HG03175 (cell line): ENCODE measurements at regions not wholly inside any gene's neighbourhood (a gene's known extent, or its start where the extent isn't known, plus 50 kb on each side); places are given as distances from the start of the nearest gene placed in this dataset.
A peak's percentile ranks its signal among the peaks of the same experiment; 100 is the strongest.
"Not testable (repeated sequence)": the region's sequence is repeated elsewhere in the genome, so short reads cannot be mapped to it uniquely, and the experiment has no call there.

Experiments
- ATAC-seq: cut with Tn5 transposase; IDR thresholded peaks from one replicate; pipeline ENCODE4 v1.9.1; 2021; ENCODE audit warnings: mild to moderate bottlenecking, moderate library complexity; ENCODE audit not compliant: unreplicated experiment

- ATAC-seq, result no peak
These were observed 173.5 kb downstream of the LMBRD1 start for GRCh38 chr6:69623357-69623756.

DNA sequence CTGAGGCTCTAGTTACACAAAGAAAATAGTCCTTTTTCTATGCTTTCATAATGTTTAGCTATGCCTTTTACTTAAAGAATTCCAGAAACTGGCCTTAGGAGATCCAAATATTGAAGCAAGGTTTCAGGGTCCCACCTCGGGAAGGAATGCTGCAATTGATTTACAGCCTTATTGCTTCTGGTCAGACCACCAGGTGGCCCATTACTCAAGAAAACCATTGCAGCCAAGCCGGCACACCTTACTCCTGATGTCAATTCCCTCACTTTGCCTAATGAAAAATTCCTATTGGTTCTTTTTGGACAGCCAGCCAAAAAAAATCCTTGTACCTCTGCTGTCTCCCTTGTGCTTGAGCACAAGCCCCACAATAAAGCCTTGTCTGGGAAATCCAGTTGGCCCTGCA lies 173.9 kb downstream of the LMBRD1 start:
- ATAC-seq, result no peak

- no peak for ATAC-seq
These were observed 174.6 kb downstream of the LMBRD1 start for GRCh38 chr6:69622230-69622629.

GRCh38 chr6:69617163-69617562 lies 179.6 kb downstream of the LMBRD1 start:
- ATAC-seq, result no peak

- no peak for ATAC-seq
These were observed 186.9 kb downstream of the LMBRD1 start for GRCh38 chr6:69609836-69610472.

DNA sequence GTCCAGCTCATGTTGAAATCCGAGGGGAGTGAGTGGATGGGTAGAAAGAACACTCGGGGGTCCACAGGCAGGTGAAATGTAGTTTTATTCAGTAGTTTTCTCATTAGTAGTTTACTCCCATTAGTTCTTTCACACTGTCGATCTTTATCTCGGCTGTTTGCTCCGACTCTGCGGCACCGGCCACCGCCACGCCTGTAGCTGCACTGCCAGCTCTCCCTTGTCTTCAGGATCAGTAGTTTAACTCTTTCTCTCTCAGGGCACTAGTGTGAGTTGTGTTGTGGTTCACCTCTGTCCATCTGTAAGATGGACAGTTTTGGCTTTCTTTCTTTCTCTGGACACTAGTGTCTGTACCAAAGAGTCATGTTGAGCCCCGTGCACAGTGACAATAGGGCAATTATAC lies 195.7 kb downstream of the LMBRD1 start:
- no peak for ATAC-seq

- ATAC-seq, result no peak
These were observed 202.4 kb downstream of the LMBRD1 start for GRCh38 chr6:69594405-69594804.

- ATAC-seq, result no peak
These were observed 203.1 kb downstream of the LMBRD1 start for GRCh38 chr6:69593706-69594105.

DNA sequence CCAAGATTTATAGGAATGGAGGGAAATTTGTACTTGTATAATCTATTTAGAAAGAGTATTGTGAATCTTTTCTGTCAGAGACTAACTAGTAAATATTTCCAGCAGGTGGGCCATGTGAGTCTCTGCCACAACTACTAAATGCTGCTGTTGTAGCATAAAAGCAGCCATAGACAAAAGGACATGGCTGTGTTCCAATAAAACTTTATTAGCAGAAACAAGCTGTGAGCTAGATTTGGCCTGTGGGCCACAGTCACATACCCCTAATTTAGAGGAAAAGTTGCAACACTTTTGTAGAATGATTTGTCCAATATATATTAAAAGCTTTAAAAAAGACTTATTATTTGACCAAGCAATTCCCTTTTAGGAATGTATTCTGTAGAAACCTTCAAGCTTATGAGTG lies 207.2 kb downstream of the LMBRD1 start:
- ATAC-seq, result no peak

- peak; percentile 90 for ATAC-seq
These were observed 211.7 kb downstream of the LMBRD1 start for GRCh38 chr6:69584913-69585729.

DNA sequence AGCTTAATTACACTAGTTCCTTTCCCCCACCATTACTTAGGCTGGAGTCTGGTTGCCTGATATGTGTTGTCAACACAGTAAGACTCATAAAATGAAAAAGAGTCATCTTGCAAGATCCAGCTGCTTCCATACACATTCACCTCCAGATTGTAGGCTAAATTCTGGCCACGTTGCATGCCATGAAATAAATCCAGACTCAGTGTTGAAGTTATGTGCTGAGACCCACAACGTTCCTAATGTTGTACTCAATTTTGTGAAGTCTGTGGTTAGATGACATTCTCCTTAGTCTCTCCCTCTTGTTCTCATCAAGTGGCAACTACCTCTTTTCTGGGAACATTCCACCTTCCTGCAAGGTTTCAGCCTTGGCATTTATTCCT lies 212.3 kb downstream of the LMBRD1 start:
- no peak for ATAC-seq

DNA sequence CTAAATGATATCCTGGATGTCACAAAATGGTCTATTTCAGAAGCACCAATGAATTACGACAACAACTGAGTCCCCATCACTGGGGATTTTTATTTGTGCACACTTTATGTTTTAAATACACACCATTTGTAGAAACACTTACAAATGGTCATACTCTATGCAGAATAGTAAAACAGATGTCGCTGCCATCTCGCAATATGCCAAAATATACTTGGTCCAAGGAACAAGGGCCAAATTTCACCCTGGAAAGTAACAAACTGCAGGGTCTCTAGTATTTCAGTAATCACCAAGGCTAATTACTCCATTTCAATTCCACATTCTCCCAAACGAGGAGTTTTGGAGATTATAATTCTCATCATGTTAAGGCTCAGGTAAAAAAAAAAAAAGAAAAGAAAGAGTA lies 215.2 kb downstream of the LMBRD1 start:
- no peak for ATAC-seq

- no peak for ATAC-seq
These were observed 216.1 kb downstream of the LMBRD1 start for GRCh38 chr6:69580706-69581105.

- ATAC-seq, result no peak
These were observed 218.4 kb downstream of the LMBRD1 start for GRCh38 chr6:69578361-69578890.

- no peak for ATAC-seq
These were observed 225.6 kb downstream of the LMBRD1 start for GRCh38 chr6:69571234-69571633.

- ATAC-seq, result no peak
These were observed 226.7 kb downstream of the LMBRD1 start for GRCh38 chr6:69570106-69570505.

DNA sequence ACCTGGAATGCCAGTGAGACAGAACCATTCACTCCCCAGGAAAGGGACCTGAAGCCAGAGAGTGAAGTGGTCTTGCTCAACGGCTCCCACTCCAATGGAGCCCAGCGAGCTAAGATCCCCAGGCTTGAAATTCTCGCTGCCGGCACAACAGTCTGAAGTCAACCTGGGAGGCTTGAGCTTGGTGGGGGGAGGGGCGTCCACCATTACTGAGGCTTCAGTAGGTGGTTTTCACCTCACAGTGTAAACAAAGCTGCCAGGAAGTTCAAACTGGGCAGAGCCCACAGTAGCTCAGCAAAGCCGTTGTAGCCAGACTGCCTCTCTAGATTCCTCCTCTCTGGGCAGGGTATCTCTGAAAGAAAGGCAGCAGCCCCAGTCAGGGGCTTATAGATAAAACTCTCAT lies 236.2 kb downstream of the LMBRD1 start:
- not testable (repeated sequence) for ATAC-seq

GRCh38 chr6:69555088-69555638 lies 241.6 kb downstream of the LMBRD1 start:
- no peak for ATAC-seq

GRCh38 chr6:69542494-69542893 lies 254.3 kb downstream of the LMBRD1 start:
- ATAC-seq, result no peak

GRCh38 chr6:69527921-69528476 lies 268.8 kb downstream of the LMBRD1 start:
- no peak for ATAC-seq

DNA sequence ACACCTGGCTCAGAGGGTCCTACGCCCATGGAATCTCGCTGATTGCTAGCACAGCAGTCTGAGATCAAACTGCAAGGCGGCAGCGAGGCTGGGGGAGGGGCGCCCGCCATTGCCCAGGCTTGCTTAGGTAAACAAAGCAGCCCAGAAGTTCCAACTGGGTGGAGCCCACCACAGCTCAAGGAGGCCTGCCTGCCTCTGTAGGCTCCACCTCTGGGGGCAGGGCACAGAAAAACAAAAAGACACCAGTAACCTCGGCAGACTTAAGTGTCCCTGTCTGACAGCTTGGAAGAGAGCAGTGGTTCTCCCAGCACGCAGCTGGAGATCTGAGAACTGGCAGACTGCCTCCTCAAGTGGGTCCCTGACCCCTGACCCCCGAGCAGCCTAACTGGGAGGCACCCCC lies 281.3 kb downstream of the LMBRD1 start:
- not testable (repeated sequence) for ATAC-seq

- ATAC-seq, result no peak
These were observed 302.2 kb downstream of the LMBRD1 start for GRCh38 chr6:69494595-69494994.
